HT-29 (cell line): ENCODE measurements at regions not wholly inside any gene's neighbourhood (a gene's known extent, or its start where the extent isn't known, plus 50 kb on each side); places are given as distances from the start of the nearest gene placed in this dataset.

Source experiments
- DNase-seq: peaks from one replicate; pipeline ENCODE4 v3.0.0-alpha.2; 2015; ENCODE audit warnings: low spot score

DNA sequence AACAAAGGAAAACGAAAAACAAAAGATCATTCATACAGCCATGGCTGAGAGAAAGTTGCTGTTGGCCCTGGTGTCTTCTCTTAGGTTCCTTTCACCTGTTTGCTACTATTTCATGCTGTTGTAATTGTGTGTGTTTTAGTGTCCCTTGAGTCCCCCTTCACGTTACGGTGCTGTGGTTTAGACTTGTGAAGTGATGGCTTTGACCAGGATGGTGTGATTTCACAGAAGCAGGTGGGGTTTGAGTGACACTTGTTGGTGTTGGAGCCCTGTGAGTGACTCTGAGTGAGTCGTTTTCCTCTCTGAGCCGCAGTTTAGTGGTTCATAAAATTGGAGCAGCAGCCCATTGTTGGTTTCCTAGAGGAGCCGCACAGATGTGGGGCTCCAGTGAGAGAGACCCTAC is 635.4 kb downstream of the VRK1 start:
- no peak for DNase-seq

DNA sequence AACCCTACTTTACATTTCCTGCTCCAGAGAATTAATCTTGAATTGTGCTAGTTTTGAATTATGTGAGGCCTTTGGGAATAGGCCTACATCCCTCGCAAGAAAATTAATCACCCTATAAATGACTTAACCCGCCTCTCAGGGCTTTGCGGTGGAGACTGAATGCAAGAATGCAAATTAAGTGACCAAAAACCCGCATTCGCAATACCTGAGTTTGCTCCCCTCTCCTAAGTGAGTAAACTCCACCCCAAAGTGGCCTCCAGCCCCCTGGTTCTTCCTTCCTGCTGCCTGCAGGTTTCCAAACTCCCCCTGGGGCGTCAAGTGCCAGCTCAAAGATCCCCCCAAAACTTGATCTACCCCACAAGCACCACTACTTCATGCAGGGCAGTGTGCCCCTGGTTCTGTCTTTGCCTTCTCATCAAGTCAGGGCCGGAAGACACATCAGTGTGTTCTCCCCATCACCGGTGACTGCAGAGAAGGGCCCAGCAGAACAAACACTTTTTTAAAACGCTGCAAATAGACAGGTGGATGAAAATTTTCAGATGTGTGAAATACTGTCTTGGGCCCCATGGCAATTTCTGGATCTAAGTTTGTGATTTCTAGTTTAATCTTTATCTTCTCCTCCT is 644.7 kb downstream of the VRK1 start:
- no peak for DNase-seq

DNA sequence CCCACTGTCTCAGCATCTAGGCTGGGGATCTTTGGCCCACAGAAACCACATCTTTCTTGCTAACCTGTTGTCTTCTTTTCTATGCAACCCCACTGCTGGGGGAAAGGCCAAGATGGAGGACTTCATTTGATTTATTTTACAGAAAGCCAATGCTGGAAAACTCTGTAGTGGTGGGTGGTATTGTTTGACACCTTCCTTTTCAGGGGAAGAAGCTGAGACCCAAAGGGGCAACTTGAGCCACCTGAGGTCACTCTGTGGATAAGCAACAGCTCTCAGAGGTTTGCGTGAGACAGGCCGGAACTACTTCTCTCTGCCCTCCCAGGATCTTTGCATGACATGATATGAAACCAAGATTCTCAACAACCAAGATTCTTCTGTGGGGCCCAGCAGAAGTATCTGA is 645.2 kb downstream of the VRK1 start:
- DNase-seq = no peak

DNA sequence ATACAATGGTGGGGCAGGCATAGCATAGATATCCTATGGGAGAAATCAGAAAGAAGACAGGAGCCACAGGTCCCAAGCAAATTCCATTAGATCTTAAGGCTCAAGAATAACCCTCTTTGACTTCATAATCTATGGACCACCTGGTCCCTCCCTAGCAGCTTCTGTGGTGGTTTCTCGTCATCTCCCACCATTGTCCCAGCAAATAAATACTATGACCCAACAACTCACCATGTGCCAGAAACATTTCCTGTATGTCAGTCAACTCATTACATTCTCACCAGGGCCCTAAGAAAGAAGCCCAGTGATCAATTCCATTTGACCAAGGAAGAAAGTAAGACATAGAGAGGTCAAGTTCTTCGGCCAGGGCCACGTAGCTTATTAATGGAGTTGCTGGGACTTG is 646.2 kb downstream of the VRK1 start:
- DNase-seq = no peak

GRCh38 chr14:97444248-97444647 is 647.1 kb downstream of the VRK1 start:
- DNase-seq = no peak

DNA sequence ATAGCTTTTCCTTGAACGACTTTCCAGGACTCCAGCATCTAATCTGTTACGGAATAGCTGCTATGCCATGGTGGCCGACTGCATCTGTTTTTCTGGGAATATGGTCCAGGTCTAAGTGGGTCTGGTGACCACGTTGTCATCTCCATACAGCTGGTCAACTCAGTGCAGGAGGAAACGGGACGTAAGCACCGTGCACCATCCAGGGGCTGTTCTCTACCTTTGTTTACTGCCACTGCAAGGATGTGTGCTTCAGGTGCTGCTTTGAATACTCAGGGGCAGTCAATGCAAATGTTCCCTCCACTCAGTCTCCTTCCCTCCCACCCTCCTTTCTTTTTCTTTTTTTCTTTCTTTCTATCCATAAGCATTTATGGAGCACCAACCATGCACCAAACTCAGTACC is 648.2 kb downstream of the VRK1 start:
- no peak for DNase-seq

DNA sequence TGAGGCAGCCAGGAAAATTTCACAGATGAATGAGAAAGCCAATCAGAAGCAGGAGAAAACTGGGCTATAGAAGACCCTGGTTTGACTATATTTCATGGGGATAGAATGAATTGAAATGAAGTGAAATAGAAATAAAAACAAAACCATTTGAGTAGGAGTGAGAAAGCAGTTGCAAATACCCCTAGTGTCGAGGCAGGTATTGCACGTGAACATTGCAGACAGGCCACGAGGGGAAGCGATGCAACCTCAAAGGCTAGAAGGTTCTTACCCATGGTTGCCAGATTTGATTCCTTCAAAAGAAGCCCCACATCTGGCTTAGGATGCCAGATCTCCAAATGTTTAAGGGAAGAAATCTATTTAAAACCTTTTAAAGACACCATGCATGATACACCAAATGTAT is 648.9 kb downstream of the VRK1 start:
- DNase-seq = no peak

DNA sequence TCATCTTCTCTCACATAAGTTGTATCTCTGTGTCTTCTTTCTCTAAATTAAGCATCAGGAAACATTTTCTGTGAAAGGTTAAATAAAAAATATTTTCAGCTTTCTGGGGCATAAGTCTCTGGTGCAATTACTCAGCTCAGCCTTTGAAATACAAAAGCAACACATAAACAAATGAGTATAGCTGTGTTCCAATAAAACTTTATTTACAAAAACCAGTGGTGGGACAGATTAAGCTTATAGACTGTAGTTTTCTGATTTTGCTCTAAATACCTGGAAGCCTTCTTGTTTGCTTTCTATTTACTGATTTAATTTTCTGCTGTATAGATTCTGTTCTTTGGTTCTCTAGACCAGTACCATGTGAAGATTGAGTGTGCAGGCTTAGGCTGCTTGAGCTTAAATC is 655.1 kb downstream of the VRK1 start:
- no peak for DNase-seq

DNA sequence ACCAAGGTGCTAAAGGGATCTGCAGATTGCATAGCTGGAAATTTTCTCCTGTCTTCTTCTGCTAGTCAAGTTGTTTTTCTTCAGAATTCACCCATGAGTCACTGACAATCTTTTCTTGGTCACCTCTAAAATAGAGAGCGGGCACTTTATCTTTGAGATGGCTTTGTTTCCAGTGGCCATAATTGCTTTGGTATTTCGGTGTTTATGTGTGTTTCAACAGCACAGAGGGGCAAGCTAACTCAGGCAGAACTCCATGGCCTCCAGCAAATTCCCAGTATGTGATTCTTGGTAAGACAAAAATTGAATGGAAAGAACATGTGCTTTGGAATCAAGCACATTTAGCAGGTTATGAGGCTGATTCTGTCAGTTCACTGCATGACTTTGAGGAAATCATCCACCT is 656.8 kb downstream of the VRK1 start:
- no peak for DNase-seq

DNA sequence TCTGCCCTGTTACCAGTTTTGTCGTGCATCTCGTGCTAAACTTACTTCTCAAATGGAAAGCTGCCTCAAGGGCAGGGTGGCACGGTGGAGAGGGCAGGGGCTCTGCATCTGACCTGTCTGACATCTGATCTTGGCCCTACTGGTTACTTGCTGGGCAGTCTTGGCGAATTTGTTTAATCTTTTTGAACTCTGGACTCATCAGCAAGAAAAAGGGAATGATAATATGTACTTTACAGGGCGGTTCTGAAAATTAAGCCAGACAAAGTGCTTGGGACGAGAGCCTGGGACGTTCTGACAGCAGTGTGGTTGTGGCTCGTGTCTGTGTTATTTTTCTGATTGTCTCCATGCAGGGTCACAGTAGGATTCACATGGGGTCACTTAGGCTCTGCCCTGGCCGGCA is 659.3 kb downstream of the VRK1 start:
- peak; percentile 11 for DNase-seq

DNA sequence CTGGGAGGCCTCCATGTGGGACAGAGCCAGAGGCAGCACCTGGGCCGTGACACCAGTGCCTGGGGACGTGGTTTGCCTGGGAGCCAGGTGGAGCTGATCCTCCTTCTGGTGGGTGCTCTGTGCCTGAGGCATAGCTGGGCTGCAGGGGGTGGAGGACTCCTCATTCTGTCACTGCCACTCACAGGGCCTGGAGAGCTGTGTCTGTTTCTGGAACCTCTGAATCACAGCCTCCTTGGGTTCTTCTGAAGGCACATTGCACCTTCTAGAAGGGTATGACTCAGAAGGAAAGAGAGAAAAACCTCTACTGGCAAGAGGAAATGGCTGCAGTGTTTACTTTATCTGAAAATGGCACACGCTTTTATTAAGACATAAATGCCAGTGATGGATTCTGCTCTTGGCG is 659.8 kb downstream of the VRK1 start:
- peak; percentile 5 for DNase-seq

- DNase-seq = no peak
Observed at GRCh38 chr14:97457575-97458085, 660.4 kb downstream of the VRK1 start.

DNA sequence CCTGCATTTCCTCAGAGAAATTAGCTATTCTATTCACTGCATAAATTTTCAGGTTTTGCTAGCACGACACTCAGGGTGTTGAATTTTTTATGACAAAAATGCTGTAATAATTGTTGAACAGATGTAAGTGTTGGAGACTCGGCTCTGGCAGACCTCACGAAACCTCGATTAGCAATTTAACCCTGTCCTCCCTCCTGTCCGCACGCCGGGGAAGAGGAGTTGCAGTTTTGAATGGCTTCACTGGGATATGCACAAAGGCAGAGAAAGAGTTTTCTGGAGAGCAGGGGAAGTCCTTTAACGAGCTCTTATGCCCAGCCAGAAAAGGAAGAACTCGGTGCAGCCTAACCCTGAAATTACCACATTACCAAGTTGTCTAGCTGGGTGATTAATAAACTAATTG is 661.1 kb downstream of the VRK1 start:
- no peak for DNase-seq

GRCh38 chr14:97458661-97459579 is 661.7 kb downstream of the VRK1 start:
- no peak for DNase-seq

DNA sequence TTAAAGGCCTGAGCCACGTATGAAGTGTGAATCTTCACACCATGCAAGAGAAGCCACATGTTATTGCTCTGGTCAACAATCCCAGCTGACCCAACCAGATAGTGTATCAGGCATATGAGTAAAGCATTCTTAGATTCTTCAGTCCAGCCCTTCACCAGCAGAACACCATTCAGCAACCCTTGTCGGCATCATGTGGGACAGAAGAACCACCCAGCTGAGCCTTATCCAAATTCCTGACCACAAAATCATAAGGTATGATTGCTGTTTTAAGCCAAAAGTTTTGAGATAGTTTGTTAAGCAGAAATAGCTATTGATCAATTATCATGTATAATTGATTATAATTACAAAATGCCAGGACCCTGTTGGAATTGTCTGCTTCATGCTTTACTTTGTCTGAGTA is 664.9 kb downstream of the VRK1 start:
- no peak for DNase-seq

DNA sequence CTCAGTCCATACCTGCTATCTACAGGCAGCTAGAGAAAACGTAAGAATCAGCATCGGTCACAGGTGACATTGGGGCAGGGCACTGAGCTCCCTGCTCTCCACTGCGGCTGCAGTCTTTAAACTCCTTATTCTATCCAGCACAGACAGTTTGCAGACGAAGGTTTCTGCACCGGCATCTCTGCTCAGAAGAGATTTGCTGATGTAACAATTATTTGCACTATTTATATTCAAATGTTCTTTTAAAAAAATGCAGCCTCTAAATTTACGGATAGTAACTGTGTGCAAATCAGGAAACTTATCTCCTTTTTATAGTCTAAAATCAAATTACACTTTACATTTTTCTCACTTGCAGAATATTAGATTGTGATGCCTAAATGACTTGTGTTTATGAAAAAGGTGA is 671.0 kb downstream of the VRK1 start:
- no peak for DNase-seq

GRCh38 chr14:97477353-97477752 is 680.2 kb downstream of the VRK1 start:
- DNase-seq = no peak

DNA sequence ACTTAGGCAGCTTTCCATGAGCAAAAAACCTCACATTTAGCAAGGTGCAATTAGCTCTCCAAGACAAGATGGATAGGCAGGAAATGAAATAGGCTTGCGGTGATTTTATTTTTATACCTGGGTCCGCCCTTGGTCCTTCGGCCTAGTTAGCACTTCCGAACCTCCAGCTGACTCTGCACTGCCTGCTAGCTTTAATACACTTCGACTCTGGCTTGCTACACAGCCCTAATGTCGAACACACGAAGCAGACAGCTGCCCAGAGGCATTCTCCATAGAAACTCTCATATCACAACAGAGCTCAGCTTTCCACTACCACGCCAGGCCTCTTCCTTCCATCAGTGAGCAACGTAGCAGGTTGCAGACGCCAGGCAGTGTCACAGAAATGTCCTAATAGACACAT is 688.0 kb downstream of the VRK1 start:
- DNase-seq = no peak

- no peak for DNase-seq
Observed at GRCh38 chr14:97486601-97487120, 689.5 kb downstream of the VRK1 start.

DNA sequence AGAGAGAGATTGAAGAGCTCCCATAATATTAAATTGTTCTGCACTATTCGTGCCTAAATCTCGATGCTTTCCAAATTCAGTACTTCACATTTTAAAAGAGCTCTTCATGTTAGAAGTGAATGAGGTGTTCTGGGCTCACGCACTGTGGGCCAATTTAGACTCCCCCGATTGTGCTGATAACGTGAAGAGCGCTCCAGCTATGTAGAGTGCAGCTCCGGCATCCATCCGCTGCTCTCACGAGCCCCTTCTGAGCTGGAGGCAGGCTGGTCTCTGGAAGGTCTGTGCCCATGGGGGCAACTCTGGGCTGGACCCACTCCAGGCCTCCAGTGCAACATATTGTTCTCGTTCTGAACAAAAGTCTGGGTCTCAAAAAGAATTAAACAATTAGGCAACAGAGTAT is 692.6 kb downstream of the VRK1 start:
- DNase-seq = no peak

DNA sequence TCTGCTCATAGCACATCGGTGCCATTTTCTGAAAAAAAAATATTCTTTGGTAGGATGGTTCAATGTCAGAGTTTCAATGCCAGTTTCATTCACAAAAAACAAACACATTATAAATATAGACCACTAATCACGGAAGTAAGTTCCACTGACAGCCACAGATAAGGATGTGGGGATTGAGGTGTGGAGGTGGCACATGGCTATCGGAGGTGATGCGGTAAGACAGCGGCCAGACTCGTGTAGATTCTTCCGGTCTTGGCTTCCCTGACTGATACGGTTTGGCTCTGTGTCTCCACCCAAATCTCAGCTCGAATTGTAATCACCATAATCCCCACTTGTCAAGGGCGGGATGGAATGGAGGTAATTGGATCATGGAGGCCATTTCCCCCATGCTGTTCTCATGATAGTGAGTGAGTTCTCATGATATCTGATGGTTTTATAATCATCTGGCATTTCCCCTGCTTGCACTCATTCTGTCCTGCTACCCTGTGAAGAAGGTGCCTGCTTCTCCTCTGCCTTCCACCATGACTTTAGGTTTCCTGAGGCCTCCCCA is 693.4 kb downstream of the VRK1 start:
- DNase-seq = no peak

DNA sequence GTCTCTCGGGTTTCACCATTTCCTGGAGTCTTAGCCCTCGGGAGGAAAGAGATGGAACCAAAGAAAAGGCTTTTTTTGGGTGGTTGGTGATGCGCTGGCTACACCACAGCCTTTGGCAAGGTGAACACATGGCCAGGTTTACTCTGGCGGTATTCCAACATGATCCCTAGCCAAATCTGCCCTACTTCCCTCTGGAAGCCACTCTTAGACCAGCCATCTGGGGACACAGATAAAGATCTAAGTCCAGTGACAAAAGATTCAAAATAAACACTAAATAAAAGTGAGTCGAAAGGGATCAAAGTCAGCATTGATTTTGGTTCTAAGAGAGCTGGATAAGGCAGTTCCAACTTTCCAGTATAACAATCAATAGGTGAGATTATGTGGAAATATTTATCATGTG is 694.5 kb downstream of the VRK1 start:
- DNase-seq = no peak
